B cell (primary cell): ENCODE measurements at regions not wholly inside any gene's neighbourhood (a gene's known extent, or its start where the extent isn't known, plus 50 kb on each side); places are given as distances from the start of the nearest gene placed in this dataset.

ENCODE experiments used
- EZH2 ChIP-seq: IDR thresholded peaks from 2 replicates; pipeline ENCODE4 v1.6.1; 2012; ENCODE audit warnings: borderline replicate concordance, low read depth, mild to moderate bottlenecking, moderate library complexity, low read length; ENCODE audit not compliant: insufficient read depth, poor library complexity, severe bottlenecking
- TF ChIP-seq, protein P1 (sequence below): fragments of 200-600 bp; IDR thresholded peaks from one replicate; pipeline ENCODE4 v1.8.0; 2022; ENCODE audit warnings: antibody characterized with exemption, mild to moderate bottlenecking

DNA sequence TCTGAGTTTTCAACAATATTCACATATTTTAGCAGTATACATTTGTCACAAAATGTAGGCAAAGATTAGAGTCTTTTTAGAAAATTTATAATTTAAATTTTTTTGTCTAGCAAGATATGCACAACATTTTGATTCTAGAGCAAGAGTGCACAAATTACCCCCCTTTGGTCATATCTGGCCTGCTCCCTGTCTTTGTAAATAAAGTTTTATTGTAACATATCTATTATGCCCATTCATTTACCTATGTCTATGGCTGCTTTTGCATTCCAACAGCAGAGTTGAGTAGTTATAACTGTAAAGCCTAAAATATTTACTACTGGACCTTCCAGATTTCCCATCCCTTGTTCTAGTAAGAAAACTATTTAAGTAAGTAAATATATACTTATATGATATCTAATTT lies 430.7 kb downstream of the EDEM1 start:
- TF ChIP-seq, protein P1, sequence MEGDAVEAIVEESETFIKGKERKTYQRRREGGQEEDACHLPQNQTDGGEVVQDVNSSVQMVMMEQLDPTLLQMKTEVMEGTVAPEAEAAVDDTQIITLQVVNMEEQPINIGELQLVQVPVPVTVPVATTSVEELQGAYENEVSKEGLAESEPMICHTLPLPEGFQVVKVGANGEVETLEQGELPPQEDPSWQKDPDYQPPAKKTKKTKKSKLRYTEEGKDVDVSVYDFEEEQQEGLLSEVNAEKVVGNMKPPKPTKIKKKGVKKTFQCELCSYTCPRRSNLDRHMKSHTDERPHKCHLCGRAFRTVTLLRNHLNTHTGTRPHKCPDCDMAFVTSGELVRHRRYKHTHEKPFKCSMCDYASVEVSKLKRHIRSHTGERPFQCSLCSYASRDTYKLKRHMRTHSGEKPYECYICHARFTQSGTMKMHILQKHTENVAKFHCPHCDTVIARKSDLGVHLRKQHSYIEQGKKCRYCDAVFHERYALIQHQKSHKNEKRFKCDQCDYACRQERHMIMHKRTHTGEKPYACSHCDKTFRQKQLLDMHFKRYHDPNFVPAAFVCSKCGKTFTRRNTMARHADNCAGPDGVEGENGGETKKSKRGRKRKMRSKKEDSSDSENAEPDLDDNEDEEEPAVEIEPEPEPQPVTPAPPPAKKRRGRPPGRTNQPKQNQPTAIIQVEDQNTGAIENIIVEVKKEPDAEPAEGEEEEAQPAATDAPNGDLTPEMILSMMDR: no peak
- no peak for TF ChIP-seq EZH2
